Epithelial cell of esophagus (primary cell): ENCODE measurements at regions not wholly inside any gene's neighbourhood (a gene's known extent, or its start where the extent isn't known, plus 50 kb on each side); places are given as distances from the start of the nearest gene placed in this dataset.

ENCODE experiments used
- DNase-seq: peaks from one replicate; pipeline ENCODE4 v3.0.0; 2010; ENCODE audit warnings: low read depth
- H3K4me3 ChIP-seq: 2 replicates; pipeline ENCODE4 v1.5.1; 2011; ENCODE audit warnings: mild to moderate bottlenecking, low read length, control low read depth
- TF ChIP-seq, protein P1 (sequence below): IDR thresholded peaks from 2 replicates; pipeline ENCODE4 v1.5.1; 2011; ENCODE audit warnings: low read depth, mild to moderate bottlenecking, low read length, control low read depth, inconsistent platforms; ENCODE audit not compliant: insufficient read depth; ENCODE audit errors: missing control alignments

DNA sequence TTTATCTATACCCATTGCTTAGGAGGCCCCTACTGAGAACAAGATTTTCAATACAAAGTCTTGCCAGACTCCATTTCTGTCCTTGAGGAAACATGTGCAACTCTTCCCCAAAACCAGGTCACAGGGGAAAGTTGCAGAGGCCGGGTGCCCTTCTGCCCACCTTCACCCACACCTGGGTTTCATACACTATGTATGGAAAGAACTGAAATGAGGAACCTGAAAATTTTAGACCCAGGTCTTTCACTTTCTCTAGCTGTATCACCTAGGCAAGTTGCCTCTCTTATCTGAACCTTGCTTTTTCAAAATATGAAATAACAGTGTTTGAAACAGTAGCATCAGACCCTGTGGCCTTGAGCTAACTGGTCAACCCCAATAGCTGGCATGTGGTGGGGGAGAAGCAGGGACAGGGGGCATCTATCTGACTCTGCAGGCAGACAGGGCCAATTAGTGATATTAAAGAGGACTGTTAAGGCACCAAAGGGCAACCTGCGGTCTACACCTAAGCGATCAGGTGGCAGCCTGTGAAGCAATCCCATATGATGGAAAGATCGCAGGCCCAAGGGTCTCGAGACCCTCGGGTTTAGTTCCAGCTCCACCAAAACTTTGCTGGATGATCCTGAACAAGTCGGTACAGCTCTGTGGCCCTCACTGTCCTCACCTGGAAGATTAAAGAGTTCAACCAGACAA, 346.5 kb downstream of the BCL11B start:
- H3K4me3 ChIP-seq = no peak overlapping the region
- no peak for DNase-seq
- TF ChIP-seq, protein P1, sequence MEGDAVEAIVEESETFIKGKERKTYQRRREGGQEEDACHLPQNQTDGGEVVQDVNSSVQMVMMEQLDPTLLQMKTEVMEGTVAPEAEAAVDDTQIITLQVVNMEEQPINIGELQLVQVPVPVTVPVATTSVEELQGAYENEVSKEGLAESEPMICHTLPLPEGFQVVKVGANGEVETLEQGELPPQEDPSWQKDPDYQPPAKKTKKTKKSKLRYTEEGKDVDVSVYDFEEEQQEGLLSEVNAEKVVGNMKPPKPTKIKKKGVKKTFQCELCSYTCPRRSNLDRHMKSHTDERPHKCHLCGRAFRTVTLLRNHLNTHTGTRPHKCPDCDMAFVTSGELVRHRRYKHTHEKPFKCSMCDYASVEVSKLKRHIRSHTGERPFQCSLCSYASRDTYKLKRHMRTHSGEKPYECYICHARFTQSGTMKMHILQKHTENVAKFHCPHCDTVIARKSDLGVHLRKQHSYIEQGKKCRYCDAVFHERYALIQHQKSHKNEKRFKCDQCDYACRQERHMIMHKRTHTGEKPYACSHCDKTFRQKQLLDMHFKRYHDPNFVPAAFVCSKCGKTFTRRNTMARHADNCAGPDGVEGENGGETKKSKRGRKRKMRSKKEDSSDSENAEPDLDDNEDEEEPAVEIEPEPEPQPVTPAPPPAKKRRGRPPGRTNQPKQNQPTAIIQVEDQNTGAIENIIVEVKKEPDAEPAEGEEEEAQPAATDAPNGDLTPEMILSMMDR = no peak

DNA sequence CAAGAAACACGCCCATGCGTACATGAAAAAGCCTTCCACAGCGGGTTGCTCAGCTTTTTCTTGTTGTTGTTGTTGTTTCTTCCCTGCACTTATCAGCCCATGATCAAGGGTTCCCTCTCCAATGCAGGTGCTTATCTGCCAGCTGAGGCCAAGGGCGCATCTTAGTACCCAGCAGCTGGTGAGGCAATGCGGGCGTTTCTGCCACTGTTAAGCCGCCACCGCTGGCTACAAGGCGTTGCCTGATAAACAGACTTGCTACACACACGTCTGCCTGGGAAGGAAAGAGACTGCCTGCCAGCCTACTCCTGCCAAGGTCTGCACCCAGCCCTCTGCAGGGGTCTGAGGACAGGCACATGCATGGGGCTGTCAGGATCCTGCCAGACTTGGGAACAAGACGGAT, 345.9 kb downstream of the BCL11B start:
- no peak overlapping the region for H3K4me3 ChIP-seq
- no peak for DNase-seq
- TF ChIP-seq, protein P1 = no peak

DNA sequence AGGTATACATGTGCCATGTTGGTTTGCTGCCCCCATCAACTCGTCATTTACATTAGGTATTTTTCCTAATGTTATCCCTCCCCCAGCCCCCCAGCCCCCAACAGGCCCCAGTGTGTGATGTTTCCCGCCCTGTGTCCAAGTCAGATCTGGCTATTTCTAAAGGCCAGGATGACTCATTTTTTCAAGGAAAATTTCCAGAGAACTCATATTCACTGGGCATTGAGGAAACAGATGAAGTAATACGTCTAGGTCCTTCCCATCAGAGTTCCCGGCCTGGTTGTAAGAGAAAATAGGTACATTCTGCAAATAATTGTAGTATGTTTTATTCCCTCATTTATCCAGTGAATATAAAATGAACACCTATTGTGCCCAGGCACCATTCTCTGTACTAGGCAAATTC, 345.2 kb downstream of the BCL11B start:
- no peak for DNase-seq
- TF ChIP-seq, protein P1 = no peak
- H3K4me3 ChIP-seq = no peak overlapping the region

DNA sequence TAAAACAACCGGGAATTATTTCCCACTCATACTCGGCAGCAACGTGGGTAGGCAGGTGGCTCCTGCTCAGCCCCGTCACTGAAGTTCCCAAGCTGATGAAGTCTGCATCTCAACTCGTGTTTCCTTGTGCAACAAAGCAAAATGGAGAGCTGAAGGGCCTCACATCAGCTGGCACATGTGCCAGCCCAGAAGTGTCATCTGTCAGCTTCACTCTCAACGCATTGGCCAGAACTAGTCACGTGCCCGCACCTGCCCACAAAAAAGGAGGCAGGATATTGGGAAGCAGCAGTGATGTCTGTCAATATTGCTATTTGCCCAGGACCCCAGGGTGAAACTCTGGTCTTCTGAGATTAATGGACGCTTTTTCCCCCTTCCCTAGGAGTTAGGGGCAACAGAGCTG, 344.0 kb downstream of the BCL11B start:
- no peak for DNase-seq
- H3K4me3 ChIP-seq = no peak overlapping the region
- TF ChIP-seq, protein P1 = no peak

DNA sequence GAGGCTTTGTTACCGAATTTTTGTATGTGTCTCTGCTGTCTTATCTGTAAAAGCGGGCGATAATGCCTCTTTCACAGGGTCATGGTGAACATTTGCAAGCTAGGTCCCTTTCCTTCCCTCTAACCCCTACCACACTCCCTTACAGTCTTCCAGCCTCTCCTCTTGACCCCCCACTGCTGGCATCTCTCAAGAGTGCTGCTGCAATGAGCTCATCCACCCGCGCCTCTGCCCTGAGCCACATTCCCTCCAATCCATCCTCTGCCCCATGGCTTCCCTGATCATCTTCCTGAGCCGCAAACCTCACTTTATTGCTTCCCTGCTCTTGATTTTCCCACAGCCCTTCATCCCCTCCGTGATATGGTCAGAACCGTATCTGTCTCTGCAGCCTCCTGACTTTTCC, 343.6 kb downstream of the BCL11B start:
- no peak overlapping the region for H3K4me3 ChIP-seq
- TF ChIP-seq, protein P1 = no peak
- no peak for DNase-seq

DNA sequence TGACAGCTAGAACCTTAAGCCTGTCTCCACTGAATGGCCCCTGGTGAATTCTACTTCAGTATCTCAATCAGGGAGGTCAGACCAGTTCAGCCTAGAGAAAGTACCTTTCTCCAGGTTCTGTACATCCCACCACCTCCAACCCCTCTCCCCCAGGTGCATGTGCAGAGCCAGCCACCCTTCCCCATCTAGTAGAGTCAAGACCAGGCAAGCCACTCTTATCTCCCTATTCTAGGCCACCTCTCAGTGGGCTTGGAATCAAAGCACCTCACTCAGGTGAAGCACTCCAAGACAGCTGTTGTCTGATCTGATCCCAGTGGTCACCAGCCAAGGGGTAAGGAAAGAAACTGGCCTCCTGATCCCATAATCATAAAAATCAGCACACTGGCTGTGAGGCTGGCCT, 340.9 kb downstream of the BCL11B start:
- TF ChIP-seq, protein P1 = no peak
- H3K4me3 ChIP-seq = no peak overlapping the region
- no peak for DNase-seq

DNA sequence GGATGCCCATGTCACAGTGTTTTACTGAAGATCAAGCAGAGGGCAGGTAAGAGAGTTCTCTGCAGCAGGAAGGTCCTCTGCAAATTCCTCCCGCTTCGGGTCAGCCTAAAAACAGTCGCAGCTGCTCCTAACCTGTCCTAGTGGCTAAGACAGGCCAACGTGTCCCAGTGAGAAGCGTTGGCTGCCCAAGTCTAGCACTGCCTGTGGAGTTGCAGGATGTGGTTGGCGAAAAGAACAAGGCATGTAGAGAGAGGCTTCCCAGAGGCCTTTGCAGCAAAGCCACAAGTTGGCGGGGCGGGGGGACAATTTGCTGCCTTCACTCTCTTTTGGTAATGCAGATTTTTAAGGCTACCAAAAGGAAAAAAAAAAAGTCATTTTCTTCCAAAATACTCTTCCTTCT, 340.1 kb downstream of the BCL11B start:
- no peak overlapping the region for H3K4me3 ChIP-seq
- no peak for DNase-seq
- TF ChIP-seq, protein P1 = no peak
